Naive thymus-derived CD8-positive, alpha-beta T cell (primary cell): ENCODE measurements at regions not wholly inside any gene's neighbourhood (a gene's known extent, or its start where the extent isn't known, plus 50 kb on each side); places are given as distances from the start of the nearest gene placed in this dataset.

ENCODE experiments used
- ATAC-seq, 2 donors: fragments of 150-1000 bp; cut with Tn5 transposase in 1 of 2; sonication (Bioruptor Pico), chemical (Tn5 transposase) in 1 of 2; 1 replicate in 1 of 2; 2 replicates in 1 of 2; pipeline ENCODE4 v1.10.0; 2021; ENCODE audit warnings: mild to moderate bottlenecking in 2 of 2, moderate library complexity in 2 of 2
- POLR2A ChIA-PET: fragments of 350-600 bp; sonication (Branson Sonifier 250); formaldehyde crosslinking; loops from one replicate; lab custom pipeline; 2021; ENCODE audit warnings: antibody characterized with exemption; lab: Charles Lee
- DNase-seq, 10 donors: peaks; one replicate each; pipeline versions ENCODE4 v3.0.0 to v3.0.0-alpha.2; 2020 to 2022
- H3K27ac Mint-ChIP-seq, 10 donors: one replicate each; pipeline ENCODE4 v1.8.0; 2020 to 2022; ENCODE audit warnings: mild to moderate bottlenecking in 10 of 10, mixed read lengths in 10 of 10, moderate library complexity in 4 of 10, inconsistent platforms in 1 of 10
- H3K27me3 Mint-ChIP-seq, 5 donors: one replicate each; pipeline ENCODE4 v1.8.0; 2021 to 2022; ENCODE audit warnings: mixed read lengths in 5 of 5
- H3K36me3 Mint-ChIP-seq, 3 donors: one replicate each; pipeline ENCODE4 v1.8.0; 2020 to 2022; ENCODE audit warnings: mixed read lengths in 3 of 3, mild to moderate bottlenecking in 2 of 3, inconsistent platforms in 1 of 3
- H3K4me1 Mint-ChIP-seq, 4 donors: one replicate each; pipeline ENCODE4 v1.8.0; 2021 to 2022; ENCODE audit warnings: mixed read lengths in 4 of 4
- H3K4me3 Mint-ChIP-seq, 10 donors: one replicate each; pipeline ENCODE4 v1.8.0; 2020 to 2022; ENCODE audit warnings: mild to moderate bottlenecking in 10 of 10, mixed read lengths in 10 of 10, moderate library complexity in 6 of 10, inconsistent platforms in 1 of 10
- H3K9me3 Mint-ChIP-seq, 9 donors: one replicate each; pipeline ENCODE4 v1.8.0; 2020 to 2022; ENCODE audit warnings: mixed read lengths in 9 of 9, mild to moderate bottlenecking in 3 of 9, inconsistent platforms in 1 of 9, moderate library complexity in 1 of 9

- Mint-ChIP-seq H3K4me1 (peaks cover 0 to 2% (median 0%) of the 10 kb centered on the region in 4 donors), H3K4me3 (no peak overlapping the region), H3K36me3 (peaks cover 0 to 4% (median 0%) of the 10 kb centered on the region in 3 donors), H3K27me3 (peaks cover 5 to 22% (median 10%) of the 10 kb centered on the region in 5 donors), H3K9me3 (peaks cover 0 to 2% (median 0%) of the 10 kb centered on the region in 9 donors), H3K27ac (no peak overlapping the region)
- DNase-seq (no peak), ATAC-seq (no peak)
- POLR2A ChIA-PET: no interaction called here
Measured at GRCh38 chr20:54272901-54273488, 65.1 kb downstream of the PFDN4 start.

DNA sequence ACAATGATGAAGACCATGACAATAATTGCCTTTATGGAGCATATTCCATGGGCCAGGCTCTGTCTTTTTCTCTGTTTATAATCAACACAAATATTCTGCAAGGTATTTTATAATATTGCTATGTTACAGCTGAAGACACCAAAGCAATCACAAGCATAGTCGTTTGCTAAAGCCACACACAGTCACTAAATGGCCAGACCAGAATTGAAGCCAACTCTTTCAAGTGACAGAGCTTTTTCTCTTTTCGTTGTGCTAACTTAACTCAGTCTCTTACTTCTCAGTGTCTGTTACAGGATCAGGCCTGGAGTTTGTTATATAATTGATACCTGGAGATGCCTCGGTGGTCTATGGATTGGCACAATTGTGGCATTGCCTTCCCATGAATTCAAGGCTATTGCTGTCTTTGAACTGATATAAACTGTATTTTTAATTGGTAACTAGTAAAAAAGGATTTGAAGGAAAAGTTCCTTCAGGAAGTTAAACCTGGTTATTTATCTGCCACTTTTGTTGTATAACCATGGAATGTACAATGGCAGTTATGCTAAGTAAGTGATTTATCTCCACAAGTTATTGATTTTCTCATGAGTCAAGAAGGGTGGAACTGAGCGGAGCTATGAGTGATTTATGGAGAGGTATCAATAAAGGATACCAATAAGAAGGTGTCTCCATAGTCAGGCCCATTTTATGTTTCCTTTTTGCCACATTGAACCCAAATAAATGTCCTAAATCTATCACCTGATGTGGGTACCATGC lies 67.6 kb downstream of the PFDN4 start:
- H3K27me3 Mint-ChIP-seq: peaks cover 4 to 21% (median 7%) of the 10 kb centered on the region in 5 donors
- no peak overlapping the region for H3K27ac Mint-ChIP-seq
- peaks cover 0 to 2% (median 0%) of the 10 kb centered on the region in 9 donors for H3K9me3 Mint-ChIP-seq
- peaks cover 0 to 2% (median 0%) of the 10 kb centered on the region in 4 donors for H3K4me1 Mint-ChIP-seq
- POLR2A ChIA-PET: no interaction called here
- no peak for ATAC-seq
- H3K4me3 Mint-ChIP-seq: no peak overlapping the region
- no peak for DNase-seq
- peaks cover 0 to 4% (median 0%) of the 10 kb centered on the region in 3 donors for H3K36me3 Mint-ChIP-seq

GRCh38 chr20:54276577-54277169 lies 68.8 kb downstream of the PFDN4 start:
- POLR2A ChIA-PET: no interaction called here
- Mint-ChIP-seq H3K27me3 (peaks cover 6 to 21% (median 7%) of the 10 kb centered on the region in 5 donors), H3K4me3 (no peak overlapping the region), H3K36me3 (no peaks in the 10 kb centered on the region), H3K4me1 (peaks cover 0 to 2% (median 0%) of the 10 kb centered on the region in 4 donors), H3K9me3 (peaks cover 0 to 2% (median 0%) of the 10 kb centered on the region in 9 donors), H3K27ac (no peak overlapping the region)
- DNase-seq (no peak), ATAC-seq (no peak)

GRCh38 chr20:54278262-54278661 lies 70.4 kb downstream of the PFDN4 start:
- POLR2A ChIA-PET: no interaction called here
- ATAC-seq: no peak
- Mint-ChIP-seq H3K4me3 (no peak overlapping the region), H3K27ac (no peak overlapping the region), H3K36me3 (no peaks in the 10 kb centered on the region), H3K9me3 (peaks cover 0 to 2% (median 0%) of the 10 kb centered on the region in 9 donors), H3K27me3 (peaks cover 4 to 8% (median 6%) of the 10 kb centered on the region in 5 donors), H3K4me1 (no peaks in the 10 kb centered on the region)
- DNase-seq: no peak

DNA sequence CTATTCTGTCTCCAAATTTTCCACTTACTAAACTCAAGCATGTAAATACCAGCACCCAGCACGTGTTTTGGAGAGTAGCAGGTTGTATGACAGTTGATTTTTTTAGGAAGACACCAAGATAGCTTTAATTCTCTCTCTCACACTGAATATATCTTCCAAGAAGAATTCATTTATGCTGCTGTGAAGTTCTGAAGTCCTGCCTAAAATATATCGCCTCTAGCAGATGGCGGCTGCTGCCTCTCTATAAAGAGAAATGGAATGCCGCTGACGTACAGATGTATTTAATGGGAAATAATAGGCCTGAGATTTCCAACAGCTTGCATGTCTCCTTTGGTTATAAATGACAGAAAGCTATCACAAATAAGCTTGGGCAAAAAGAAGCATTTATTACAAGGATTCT lies 74.7 kb downstream of the PFDN4 start:
- Mint-ChIP-seq H3K4me1 (no peaks in the 10 kb centered on the region), H3K27me3 (peaks cover 2 to 9% (median 5%) of the 10 kb centered on the region in 5 donors), H3K9me3 (no peaks in the 10 kb centered on the region), H3K36me3 (no peaks in the 10 kb centered on the region), H3K27ac (no peak overlapping the region), H3K4me3 (no peak overlapping the region)
- ATAC-seq: no peak
- no peak for DNase-seq
- POLR2A ChIA-PET: no interaction called here

DNA sequence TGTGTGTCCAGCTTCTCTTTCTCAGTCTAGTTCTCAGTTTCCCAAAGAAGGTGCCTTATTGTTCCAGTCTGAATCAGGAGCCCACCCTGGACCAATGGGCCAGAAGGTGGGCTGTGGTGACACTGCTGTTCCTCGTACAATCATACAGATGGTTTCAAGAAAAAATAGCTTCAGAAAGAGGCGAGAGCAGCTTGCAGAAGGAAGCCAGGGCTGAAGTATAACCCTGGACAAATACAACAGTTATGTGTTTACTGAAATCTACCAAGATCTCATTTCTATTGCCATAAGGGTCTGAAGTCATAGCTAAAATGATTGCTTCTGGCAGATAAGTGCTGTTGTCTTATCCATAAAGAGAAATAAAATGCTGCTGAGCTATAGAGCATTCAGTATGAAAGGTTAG lies 75.4 kb downstream of the PFDN4 start:
- no peaks in the 10 kb centered on the region for H3K4me1 Mint-ChIP-seq
- no peak overlapping the region for H3K27ac Mint-ChIP-seq
- POLR2A ChIA-PET: no interaction called here
- H3K9me3 Mint-ChIP-seq: no peaks in the 10 kb centered on the region
- ATAC-seq (no peak), DNase-seq (no peak)
- no peak overlapping the region for H3K4me3 Mint-ChIP-seq
- no peaks in the 10 kb centered on the region for H3K36me3 Mint-ChIP-seq
- peaks cover 2 to 15% (median 5%) of the 10 kb centered on the region in 5 donors for H3K27me3 Mint-ChIP-seq

DNA sequence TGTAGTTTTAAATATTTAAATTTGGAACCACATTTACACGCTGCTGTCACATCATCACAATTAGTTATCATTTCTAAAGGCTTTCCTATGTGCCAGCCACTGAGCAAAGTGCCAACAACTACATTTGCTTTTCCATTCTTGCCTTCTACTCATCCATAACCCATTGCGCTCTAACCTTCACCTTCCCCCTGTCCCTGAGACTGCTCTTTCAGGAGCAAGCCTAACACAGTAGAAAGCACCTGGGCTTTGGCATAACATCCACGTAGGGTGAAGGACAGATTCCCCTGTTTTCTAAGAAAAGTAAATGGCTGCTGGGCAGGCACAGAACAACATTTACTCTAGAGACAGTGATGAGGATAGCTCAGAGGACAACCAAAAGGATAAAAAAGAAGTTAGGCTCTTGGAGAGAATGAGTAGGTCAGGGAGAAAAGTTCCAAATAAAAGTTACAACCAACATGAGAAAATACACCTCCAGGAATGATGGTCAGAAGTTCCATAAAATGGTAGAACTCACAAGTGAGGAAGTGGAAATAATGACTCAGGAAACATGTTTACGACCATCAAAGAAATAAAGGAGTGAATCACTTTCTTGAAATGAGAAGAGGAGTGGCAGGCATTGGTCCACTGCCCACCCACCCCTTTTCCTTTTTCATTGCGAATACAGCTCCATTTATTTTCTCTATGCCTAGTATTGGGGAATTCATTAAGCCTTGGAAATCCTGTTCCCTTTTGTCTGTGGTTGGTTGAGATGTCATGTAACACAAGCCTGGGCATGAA lies 77.2 kb downstream of the PFDN4 start:
- H3K27me3 Mint-ChIP-seq: peaks cover 0 to 26% (median 5%) of the 10 kb centered on the region in 5 donors
- no peaks in the 10 kb centered on the region for H3K36me3 Mint-ChIP-seq
- ATAC-seq (no peak), DNase-seq (no peak)
- no peaks in the 10 kb centered on the region for H3K9me3 Mint-ChIP-seq
- POLR2A ChIA-PET: no interaction called here
- H3K4me3 Mint-ChIP-seq: no peak overlapping the region
- H3K4me1 Mint-ChIP-seq: no peaks in the 10 kb centered on the region
- H3K27ac Mint-ChIP-seq: no peak overlapping the region

GRCh38 chr20:54290636-54291035 lies 82.7 kb downstream of the PFDN4 start:
- no peaks in the 10 kb centered on the region for H3K9me3 Mint-ChIP-seq
- POLR2A ChIA-PET: no interaction called here
- DNase-seq: no peak
- H3K4me1 Mint-ChIP-seq: no peaks in the 10 kb centered on the region
- no peaks in the 10 kb centered on the region for H3K36me3 Mint-ChIP-seq
- H3K27ac Mint-ChIP-seq: no peak overlapping the region
- ATAC-seq: no peak
- H3K4me3 Mint-ChIP-seq: no peak overlapping the region
- peaks cover 2 to 43% (median 8%) of the 10 kb centered on the region in 5 donors for H3K27me3 Mint-ChIP-seq

GRCh38 chr20:54291339-54292010 lies 83.6 kb downstream of the PFDN4 start:
- ATAC-seq (no peak), DNase-seq (no peak)
- H3K9me3 Mint-ChIP-seq: no peaks in the 10 kb centered on the region
- H3K36me3 Mint-ChIP-seq: no peaks in the 10 kb centered on the region
- POLR2A ChIA-PET: no interaction called here
- no peaks in the 10 kb centered on the region for H3K4me1 Mint-ChIP-seq
- H3K4me3 Mint-ChIP-seq: no peak overlapping the region
- peaks cover 5 to 47% (median 11%) of the 10 kb centered on the region in 5 donors for H3K27me3 Mint-ChIP-seq
- H3K27ac Mint-ChIP-seq: no peak overlapping the region

GRCh38 chr20:54292185-54292584 lies 84.3 kb downstream of the PFDN4 start:
- POLR2A ChIA-PET: no interaction called here
- Mint-ChIP-seq H3K9me3 (no peaks in the 10 kb centered on the region), H3K27ac (no peak overlapping the region), H3K4me1 (no peaks in the 10 kb centered on the region), H3K27me3 (peaks cover 5 to 53% (median 11%) of the 10 kb centered on the region in 5 donors), H3K36me3 (no peaks in the 10 kb centered on the region), H3K4me3 (no peak overlapping the region)
- DNase-seq (no peak), ATAC-seq (no peak)

GRCh38 chr20:54293526-54293925 lies 85.6 kb downstream of the PFDN4 start:
- H3K4me1 Mint-ChIP-seq: no peaks in the 10 kb centered on the region
- POLR2A ChIA-PET: no interaction called here
- no peak overlapping the region for H3K4me3 Mint-ChIP-seq
- H3K27ac Mint-ChIP-seq: no peak overlapping the region
- no peak for DNase-seq
- no peaks in the 10 kb centered on the region for H3K9me3 Mint-ChIP-seq
- ATAC-seq: no peak
- no peaks in the 10 kb centered on the region for H3K36me3 Mint-ChIP-seq
- H3K27me3 Mint-ChIP-seq: peaks cover 6 to 44% (median 15%) of the 10 kb centered on the region in 5 donors

DNA sequence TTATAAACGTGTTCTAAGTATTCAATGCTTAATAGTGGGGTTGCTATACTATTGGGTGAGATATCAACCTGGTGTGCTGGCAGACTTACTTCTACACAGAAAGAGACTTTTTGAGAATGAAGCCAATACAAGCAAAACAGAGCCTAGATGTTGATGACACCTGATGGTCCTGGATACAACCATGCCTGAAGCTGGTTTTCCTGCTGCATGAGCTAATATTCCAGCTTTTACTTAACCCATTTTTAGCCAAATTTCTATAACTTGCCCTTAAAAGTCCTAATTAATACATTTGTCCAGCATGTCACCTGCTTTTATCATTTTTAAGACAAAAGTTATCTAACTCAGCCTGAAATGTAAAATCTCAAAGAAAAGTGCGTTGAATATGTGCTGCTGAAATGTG lies 86.2 kb downstream of the PFDN4 start:
- Mint-ChIP-seq H3K9me3 (no peaks in the 10 kb centered on the region), H3K4me3 (no peak overlapping the region)
- no peak for ATAC-seq

More for the DNA sequence above, 86.2 kb downstream of the PFDN4 start:
- Mint-ChIP-seq H3K27me3 (peaks cover 6 to 38% (median 15%) of the 10 kb centered on the region in 5 donors), H3K27ac (no peak overlapping the region), H3K4me1 (no peaks in the 10 kb centered on the region), H3K36me3 (no peaks in the 10 kb centered on the region)
- POLR2A ChIA-PET: no interaction called here
- DNase-seq: no peak
